ENCODE measurements at regions not wholly inside any gene's neighbourhood (a gene's known extent, or its start where the extent isn't known, plus 50 kb on each side); places are given as distances from the start of the nearest gene placed in this dataset.
"Not testable (repeated sequence)": the region's sequence is repeated elsewhere in the genome, so short reads cannot be mapped to it uniquely, and the experiment has no call there.

- ATAC-seq (no peak), DNase-seq (no peak)
- peaks cover 12% of the 10 kb centered on the region for H3K9me3 Mint-ChIP-seq
- H3K27ac Mint-ChIP-seq: no peak overlapping the region
- H3K36me3 Mint-ChIP-seq (ENCODE audit: low read depth): no peaks in the 10 kb centered on the region
- no peaks in the 10 kb centered on the region for H3K27me3 Mint-ChIP-seq
- H3K4me3 Mint-ChIP-seq: no peak overlapping the region
- no peaks in the 10 kb centered on the region for H3K4me1 Mint-ChIP-seq
These were observed 795.1 kb upstream of the HS3ST5 start for GRCh38 chr6:115137910-115138309.

- ATAC-seq: no peak
- DNase-seq: no peak
- H3K27me3 Mint-ChIP-seq: no peaks in the 10 kb centered on the region
These were observed 791.0 kb upstream of the HS3ST5 start for GRCh38 chr6:115133790-115134189.

DNA sequence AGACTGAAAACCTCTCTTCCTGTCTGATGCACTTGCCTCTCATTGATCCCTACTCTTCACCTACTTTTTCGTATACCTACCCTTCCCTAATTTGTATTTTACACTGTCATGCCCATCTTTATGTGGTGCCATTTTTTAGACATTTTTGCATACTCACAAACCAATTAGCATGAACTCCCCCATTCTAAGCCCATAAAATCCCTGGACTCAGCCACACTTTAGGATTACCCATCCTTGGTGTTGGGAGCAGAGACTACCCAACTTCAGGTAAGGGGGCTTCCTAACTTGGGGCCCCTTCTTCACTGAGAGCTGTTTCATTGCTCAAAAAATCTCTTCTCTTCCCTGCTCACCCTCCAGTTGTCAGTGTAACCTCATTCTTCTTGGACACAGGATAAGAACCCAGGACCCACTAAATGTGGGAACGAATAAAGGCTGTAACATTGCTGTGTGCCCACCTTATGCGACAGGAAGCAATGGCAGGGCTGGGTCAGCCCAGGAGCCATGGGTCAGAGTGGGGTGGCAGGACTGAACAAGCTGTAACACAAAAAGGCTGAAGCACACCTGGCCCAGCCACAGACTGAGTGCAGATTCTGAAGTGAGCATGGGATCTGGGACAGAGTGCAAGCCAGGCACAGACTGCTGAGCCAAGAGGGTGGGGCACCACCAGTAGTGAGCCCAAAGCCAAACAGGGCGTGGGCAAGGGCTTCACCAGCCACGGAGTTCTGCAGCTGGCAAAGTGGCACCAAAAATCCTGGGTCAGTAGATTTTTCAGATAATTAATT lies 789.1 kb upstream of the HS3ST5 start:
- Mint-ChIP-seq H3K27ac (no peak overlapping the region), H3K4me1 (no peaks in the 10 kb centered on the region), H3K36me3 (ENCODE audit: low read depth) (no peaks in the 10 kb centered on the region), H3K9me3 (peaks cover 12% of the 10 kb centered on the region), H3K4me3 (no peak overlapping the region), H3K27me3 (no peaks in the 10 kb centered on the region)
- no peak for DNase-seq
- no peak for ATAC-seq

More at GRCh38 chr6:115133790-115134189, 791.0 kb upstream of the HS3ST5 start:
- no peak overlapping the region for H3K4me3 Mint-ChIP-seq
- H3K27ac Mint-ChIP-seq: no peak overlapping the region
- no peaks in the 10 kb centered on the region for H3K4me1 Mint-ChIP-seq
- peaks cover 19% of the 10 kb centered on the region for H3K9me3 Mint-ChIP-seq
- H3K36me3 Mint-ChIP-seq (ENCODE audit: low read depth): no peaks in the 10 kb centered on the region

GRCh38 chr6:115121513-115121912 lies 778.7 kb upstream of the HS3ST5 start:
- H3K9me3 Mint-ChIP-seq; H3K4me3 Mint-ChIP-seq; H3K27ac Mint-ChIP-seq; ATAC-seq; H3K36me3 Mint-ChIP-seq (ENCODE audit: low read depth); H3K4me1 Mint-ChIP-seq; H3K27me3 Mint-ChIP-seq; DNase-seq: not testable (repeated sequence)

DNA sequence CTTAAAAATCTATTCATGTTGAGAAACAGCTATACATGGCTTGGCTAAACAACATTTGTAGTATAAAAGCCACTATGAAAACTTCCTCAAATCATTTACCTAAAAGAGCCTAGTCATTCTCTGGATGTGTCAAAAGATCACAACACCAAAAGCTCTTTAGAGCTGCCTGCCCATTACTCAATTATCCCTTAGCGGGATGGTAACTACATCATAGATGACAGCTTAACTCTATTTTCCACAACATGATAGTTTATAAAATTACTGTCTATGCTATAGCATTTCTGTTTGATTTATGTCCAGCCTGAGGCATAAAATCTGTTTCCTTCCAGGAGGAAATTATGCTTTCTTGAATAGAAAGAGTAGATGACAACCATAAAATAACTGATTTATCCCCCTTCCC lies 777.6 kb upstream of the HS3ST5 start:
- DNase-seq: no peak
- no peak for ATAC-seq
- H3K27me3 Mint-ChIP-seq: no peaks in the 10 kb centered on the region
- no peak overlapping the region for H3K4me3 Mint-ChIP-seq
- H3K27ac Mint-ChIP-seq: no peak overlapping the region
- no peaks in the 10 kb centered on the region for H3K36me3 Mint-ChIP-seq (ENCODE audit: low read depth)
- H3K4me1 Mint-ChIP-seq: no peaks in the 10 kb centered on the region
- peaks cover 6% of the 10 kb centered on the region for H3K9me3 Mint-ChIP-seq

- ATAC-seq (no peak), DNase-seq (no peak)
- H3K4me1 Mint-ChIP-seq: no peaks in the 10 kb centered on the region
- no peak overlapping the region for H3K4me3 Mint-ChIP-seq
- H3K36me3 Mint-ChIP-seq (ENCODE audit: low read depth): no peaks in the 10 kb centered on the region
- no peak overlapping the region for H3K27ac Mint-ChIP-seq
- peaks cover 8% of the 10 kb centered on the region for H3K9me3 Mint-ChIP-seq
- H3K27me3 Mint-ChIP-seq: no peaks in the 10 kb centered on the region
These were observed 748.6 kb upstream of the HS3ST5 start for GRCh38 chr6:115091461-115091860.

- Mint-ChIP-seq H3K27ac (no peak overlapping the region), H3K4me3 (no peak overlapping the region), H3K9me3 (peaks cover 15% of the 10 kb centered on the region), H3K27me3 (no peaks in the 10 kb centered on the region), H3K4me1 (no peaks in the 10 kb centered on the region), H3K36me3 (ENCODE audit: low read depth) (no peaks in the 10 kb centered on the region)
- DNase-seq (no peak), ATAC-seq (no peak)
These were observed 735.7 kb upstream of the HS3ST5 start for GRCh38 chr6:115078555-115078954.

DNA sequence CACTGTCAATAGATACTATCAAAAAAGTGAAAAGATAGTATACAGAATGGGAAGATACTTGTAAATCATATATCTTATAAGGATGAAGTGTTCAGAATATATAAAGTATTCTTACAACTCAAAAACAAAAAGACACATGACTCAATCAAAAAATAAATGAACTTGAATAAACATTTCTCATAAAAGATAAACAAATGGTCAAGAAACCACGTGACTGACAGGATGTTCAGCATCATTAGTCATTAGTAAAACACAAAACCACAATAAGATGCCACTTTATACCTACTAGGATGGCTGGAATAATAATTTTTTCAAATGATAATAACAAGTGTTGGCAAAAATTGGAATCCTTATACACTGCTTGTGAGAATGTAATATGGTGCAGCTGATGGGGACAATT lies 729.1 kb upstream of the HS3ST5 start:
- no peak overlapping the region for H3K27ac Mint-ChIP-seq
- DNase-seq: no peak
- no peaks in the 10 kb centered on the region for H3K36me3 Mint-ChIP-seq (ENCODE audit: low read depth)
- no peaks in the 10 kb centered on the region for H3K4me1 Mint-ChIP-seq
- no peaks in the 10 kb centered on the region for H3K27me3 Mint-ChIP-seq
- H3K4me3 Mint-ChIP-seq: no peak overlapping the region
- H3K9me3 Mint-ChIP-seq: peaks cover 4% of the 10 kb centered on the region
- ATAC-seq: no peak

DNA sequence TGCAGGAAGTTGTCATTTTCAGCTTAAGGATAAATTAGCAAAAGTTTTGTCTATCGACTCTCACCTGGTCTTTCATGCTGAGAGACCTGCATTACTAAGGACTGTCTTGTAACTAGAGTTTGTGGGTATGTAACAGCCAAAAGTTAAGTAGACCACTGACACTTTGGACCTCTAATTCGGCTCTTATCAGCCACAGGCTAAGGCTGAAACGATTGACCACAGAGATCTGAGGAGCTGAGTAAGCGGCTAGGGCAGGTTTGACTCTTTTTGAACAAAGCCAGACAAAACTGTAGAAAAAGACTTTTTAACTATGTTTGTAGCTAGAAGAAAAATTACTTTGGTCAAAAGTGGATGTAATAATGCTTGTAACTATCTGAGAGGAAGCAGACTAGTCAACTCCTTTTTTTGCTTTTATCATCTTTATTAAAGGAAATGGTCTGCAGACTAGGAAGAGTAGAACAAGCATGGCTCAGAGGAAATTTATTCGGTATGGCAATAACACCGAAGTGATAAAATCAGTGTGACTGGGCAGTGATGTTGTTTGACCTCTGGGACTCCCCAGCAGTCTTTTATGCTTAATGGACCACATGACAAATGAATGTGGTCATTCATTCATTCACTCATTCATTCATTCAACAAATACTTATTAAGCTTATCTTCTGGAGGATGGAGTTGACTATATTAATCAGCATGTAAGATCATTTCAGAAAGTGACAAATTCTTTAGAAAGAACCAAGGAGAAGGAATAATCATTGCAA lies 725.0 kb upstream of the HS3ST5 start:
- Mint-ChIP-seq H3K9me3 (peaks cover 10% of the 10 kb centered on the region), H3K4me1 (no peaks in the 10 kb centered on the region), H3K27ac (no peak overlapping the region), H3K36me3 (ENCODE audit: low read depth) (no peaks in the 10 kb centered on the region), H3K27me3 (no peaks in the 10 kb centered on the region), H3K4me3 (no peak overlapping the region)
- no peak for ATAC-seq
- no peak for DNase-seq

DNA sequence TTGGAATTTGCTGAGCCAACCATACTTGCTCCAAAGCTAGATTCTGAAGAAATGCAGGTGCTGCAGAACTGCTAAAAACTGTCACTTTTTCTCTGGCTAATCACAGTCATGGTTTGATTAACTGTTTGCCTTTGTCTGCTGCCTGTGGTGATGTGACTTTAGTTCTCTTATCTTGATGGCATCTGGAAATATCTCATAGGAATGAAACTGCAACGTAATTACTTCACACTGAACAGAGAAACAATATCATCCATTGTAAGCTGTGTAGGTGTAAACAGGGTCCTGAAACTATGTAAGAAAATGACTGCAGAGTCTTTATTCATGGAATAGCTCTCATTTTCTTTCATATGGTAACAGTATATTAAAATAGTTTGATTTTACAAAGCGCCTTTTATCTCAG lies 721.9 kb upstream of the HS3ST5 start:
- Mint-ChIP-seq H3K4me1 (no peaks in the 10 kb centered on the region), H3K9me3 (peaks cover 6% of the 10 kb centered on the region), H3K36me3 (ENCODE audit: low read depth) (no peaks in the 10 kb centered on the region), H3K27ac (no peak overlapping the region), H3K4me3 (no peak overlapping the region), H3K27me3 (no peaks in the 10 kb centered on the region)
- ATAC-seq (no peak), DNase-seq (no peak)

GRCh38 chr6:115060581-115060980 lies 717.8 kb upstream of the HS3ST5 start:
- ATAC-seq: no peak
- no peaks in the 10 kb centered on the region for H3K27me3 Mint-ChIP-seq

GRCh38 chr6:115058414-115059211 lies 715.8 kb upstream of the HS3ST5 start:
- ATAC-seq (no peak), DNase-seq (no peak)

More at GRCh38 chr6:115060581-115060980, 717.8 kb upstream of the HS3ST5 start:
- Mint-ChIP-seq H3K36me3 (ENCODE audit: low read depth) (no peaks in the 10 kb centered on the region), H3K4me1 (no peaks in the 10 kb centered on the region), H3K4me3 (no peak overlapping the region), H3K9me3 (peaks cover 6% of the 10 kb centered on the region), H3K27ac (no peak overlapping the region)
- DNase-seq: no peak

DNA sequence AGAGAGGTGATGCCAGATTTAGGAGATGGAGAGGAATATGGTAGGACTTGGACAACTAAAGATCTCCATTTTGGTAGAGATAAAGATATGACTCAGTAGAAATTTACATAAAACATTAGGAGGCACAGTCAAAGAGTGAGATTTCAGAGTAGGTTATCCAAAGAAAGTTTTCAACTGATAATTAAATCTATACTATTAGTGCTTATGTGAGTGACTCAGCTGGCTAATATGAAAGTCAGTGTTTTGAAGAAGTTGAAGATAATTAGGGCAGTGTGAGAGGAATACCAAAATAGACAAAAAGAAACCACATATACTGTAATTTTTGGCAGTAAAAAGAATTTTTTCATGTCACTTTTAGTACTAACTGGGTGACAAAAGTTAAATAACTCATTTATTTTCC lies 712.8 kb upstream of the HS3ST5 start:
- ATAC-seq (no peak), DNase-seq (no peak)
- Mint-ChIP-seq H3K36me3 (ENCODE audit: low read depth) (no peaks in the 10 kb centered on the region), H3K27ac (no peak overlapping the region), H3K27me3 (no peaks in the 10 kb centered on the region), H3K4me1 (no peaks in the 10 kb centered on the region), H3K9me3 (peaks cover 14% of the 10 kb centered on the region), H3K4me3 (no peak overlapping the region)

More at GRCh38 chr6:115058414-115059211, 715.8 kb upstream of the HS3ST5 start:
- Mint-ChIP-seq H3K27me3 (no peaks in the 10 kb centered on the region), H3K4me3 (no peak overlapping the region), H3K9me3 (peaks cover 14% of the 10 kb centered on the region), H3K36me3 (ENCODE audit: low read depth) (no peaks in the 10 kb centered on the region), H3K27ac (no peak overlapping the region), H3K4me1 (no peaks in the 10 kb centered on the region)

GRCh38 chr6:115054242-115054641 lies 711.4 kb upstream of the HS3ST5 start:
- peaks cover 12% of the 10 kb centered on the region for H3K9me3 Mint-ChIP-seq
- H3K27ac Mint-ChIP-seq; H3K4me3 Mint-ChIP-seq; DNase-seq; ATAC-seq; H3K36me3 Mint-ChIP-seq (ENCODE audit: low read depth); H3K4me1 Mint-ChIP-seq; H3K27me3 Mint-ChIP-seq: not testable (repeated sequence)
